ENCODE measurements at regions not wholly inside any gene's neighbourhood (a gene's known extent, or its start where the extent isn't known, plus 50 kb on each side); places are given as distances from the start of the nearest gene placed in this dataset.

GRCh38 chr7:26543340-26543739 is 251.7 kb downstream of the SNX10 start (continued):
- TF ChIP-seq ZBTB11 (CRISPR knock-in tag; IDR thresholded peaks at IDR 0.05) (no peak), ZNF764 (CRISPR knock-in tag; IDR thresholded peaks at IDR 0.05; ENCODE audit: low read depth) (no peak), RUNX1 (IDR thresholded peaks at IDR 0.05; ENCODE audit: low read depth) (no peak), SRSF1 (IDR thresholded peaks at IDR 0.05; ENCODE audit: low read depth, low read length) (no peak), ZNF407 (IDR thresholded peaks at IDR 0.05; ENCODE audit: low read depth) (no peak), ETV1 (tag; conservative IDR thresholded peaks at IDR 0.05; ENCODE audit: low read depth) (no peak), NFE2 (IDR thresholded peaks at IDR 0.05; ENCODE audit: low read depth) (no peak), PURB (CRISPR knock-in tag; IDR thresholded peaks at IDR 0.05; ENCODE audit: low read depth) (no peak), HDAC8 (tag; IDR thresholded peaks at IDR 0.05) (no peak)
- TF ChIP-seq, protein P1, sequence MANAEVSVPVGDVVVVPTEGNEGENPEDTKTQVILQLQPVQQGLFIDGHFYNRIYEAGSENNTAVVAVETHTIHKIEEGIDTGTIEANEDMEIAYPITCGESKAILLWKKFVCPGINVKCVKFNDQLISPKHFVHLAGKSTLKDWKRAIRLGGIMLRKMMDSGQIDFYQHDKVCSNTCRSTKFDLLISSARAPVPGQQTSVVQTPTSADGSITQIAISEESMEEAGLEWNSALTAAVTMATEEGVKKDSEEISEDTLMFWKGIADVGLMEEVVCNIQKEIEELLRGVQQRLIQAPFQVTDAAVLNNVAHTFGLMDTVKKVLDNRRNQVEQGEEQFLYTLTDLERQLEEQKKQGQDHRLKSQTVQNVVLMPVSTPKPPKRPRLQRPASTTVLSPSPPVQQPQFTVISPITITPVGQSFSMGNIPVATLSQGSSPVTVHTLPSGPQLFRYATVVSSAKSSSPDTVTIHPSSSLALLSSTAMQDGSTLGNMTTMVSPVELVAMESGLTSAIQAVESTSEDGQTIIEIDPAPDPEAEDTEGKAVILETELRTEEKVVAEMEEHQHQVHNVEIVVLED (CRISPR knock-in tag; IDR thresholded peaks at IDR 0.05), result no peak
- TF ChIP-seq, protein P2, sequence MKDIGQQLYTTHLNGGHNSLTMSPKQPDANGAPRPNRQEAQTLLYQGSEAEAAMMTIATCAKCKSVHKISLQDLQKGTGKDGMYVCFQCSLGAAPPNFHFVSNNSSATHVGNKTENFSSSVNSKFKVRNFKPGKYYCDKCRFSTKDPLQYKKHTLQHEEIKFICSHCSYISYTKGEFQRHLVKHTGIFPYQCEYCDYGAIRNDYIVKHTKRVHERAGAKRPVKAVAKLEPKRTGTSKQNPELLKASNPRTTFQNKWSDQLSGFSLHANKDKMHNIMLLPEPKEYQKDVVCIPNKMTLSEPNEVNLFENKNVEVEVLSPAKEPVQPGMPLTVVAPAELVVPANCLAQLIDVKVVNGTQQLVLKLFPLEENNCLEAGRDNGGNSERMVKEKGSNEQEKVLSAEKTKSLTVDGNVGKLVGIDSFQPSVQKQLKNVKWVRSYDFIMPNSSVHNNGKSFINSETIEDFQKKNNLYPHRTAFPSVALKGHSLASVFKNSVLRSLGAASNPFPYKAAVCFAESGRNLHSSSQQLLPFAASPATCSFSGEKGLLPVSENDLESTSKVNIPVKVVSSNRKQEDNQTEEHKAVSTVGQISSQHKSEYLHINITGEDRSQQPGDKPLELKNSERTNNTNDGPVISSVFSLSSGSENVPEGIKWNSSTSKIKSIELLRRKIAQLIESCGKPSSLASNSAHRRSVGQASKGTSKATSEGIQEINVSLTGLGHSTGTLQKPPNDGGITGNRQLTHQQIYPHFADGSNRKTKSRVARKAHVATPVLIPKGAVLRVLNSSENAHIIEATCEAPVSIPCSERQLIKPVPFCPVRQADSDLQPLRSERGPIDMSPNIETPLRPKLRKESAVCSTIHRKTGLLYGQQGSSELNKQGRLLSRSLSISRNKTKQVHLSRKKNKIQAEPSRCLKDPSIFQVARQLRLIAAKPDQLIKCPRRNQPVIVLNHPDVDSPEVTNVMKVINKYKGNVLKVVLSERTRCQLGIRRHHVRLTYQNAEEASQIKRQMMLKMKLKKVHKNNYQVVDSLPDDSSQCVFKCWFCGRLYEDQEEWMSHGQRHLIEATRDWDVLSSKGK (CRISPR knock-in tag; IDR thresholded peaks at IDR 0.05), result no peak

Data from K562 (cell line).